ENCODE measurements at regions not wholly inside any gene's neighbourhood (a gene's known extent, or its start where the extent isn't known, plus 50 kb on each side); places are given as distances from the start of the nearest gene placed in this dataset.

DNA sequence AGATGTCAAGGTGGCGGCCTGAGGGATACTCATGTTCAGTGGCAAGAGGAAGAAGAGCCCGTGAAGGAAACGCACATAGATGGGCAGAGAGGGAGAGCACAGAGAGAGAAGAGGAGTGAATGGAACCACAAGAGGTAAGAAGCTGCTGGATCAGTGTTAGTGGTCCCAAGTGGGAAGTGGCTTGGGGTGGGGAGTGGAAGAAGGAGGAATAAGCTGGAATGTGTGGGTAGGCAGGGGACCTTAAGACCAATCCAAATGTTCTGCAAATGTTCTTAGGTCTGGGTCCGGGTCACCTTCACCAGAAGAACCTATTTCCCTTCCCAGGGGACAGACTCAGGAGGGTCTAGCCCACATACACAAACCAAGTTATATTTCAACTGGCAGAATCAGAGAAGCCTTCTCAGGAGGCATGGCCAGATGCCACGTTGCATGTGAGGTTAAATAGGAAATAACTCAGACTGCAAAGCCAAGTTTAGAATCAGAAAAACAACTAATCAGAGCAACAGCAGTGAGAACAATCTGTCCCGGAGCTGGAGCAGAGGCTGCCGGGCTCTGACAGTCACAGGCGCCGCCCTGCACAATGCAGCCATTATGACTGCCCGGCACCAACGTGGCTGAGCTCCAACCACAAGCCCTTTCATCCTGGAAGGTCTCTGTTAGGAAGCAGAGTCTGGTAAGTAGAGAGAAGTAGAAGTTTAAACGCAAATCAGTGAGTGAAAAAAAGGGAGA lies 78.6 kb upstream of the ARMC3 start:
- TF ChIP-seq, protein P1, sequence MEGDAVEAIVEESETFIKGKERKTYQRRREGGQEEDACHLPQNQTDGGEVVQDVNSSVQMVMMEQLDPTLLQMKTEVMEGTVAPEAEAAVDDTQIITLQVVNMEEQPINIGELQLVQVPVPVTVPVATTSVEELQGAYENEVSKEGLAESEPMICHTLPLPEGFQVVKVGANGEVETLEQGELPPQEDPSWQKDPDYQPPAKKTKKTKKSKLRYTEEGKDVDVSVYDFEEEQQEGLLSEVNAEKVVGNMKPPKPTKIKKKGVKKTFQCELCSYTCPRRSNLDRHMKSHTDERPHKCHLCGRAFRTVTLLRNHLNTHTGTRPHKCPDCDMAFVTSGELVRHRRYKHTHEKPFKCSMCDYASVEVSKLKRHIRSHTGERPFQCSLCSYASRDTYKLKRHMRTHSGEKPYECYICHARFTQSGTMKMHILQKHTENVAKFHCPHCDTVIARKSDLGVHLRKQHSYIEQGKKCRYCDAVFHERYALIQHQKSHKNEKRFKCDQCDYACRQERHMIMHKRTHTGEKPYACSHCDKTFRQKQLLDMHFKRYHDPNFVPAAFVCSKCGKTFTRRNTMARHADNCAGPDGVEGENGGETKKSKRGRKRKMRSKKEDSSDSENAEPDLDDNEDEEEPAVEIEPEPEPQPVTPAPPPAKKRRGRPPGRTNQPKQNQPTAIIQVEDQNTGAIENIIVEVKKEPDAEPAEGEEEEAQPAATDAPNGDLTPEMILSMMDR (IDR thresholded peaks at IDR 0.05) = no peak
- no peak for TF ChIP-seq POLR2A (IDR thresholded peaks at IDR 0.05)
